Calu3 (cell line): ENCODE measurements at regions not wholly inside any gene's neighbourhood (a gene's known extent, or its start where the extent isn't known, plus 50 kb on each side); places are given as distances from the start of the nearest gene placed in this dataset.

Experiments
- BruUV-seq: library from RNA; stranded (reverse); fragments of 400-500 nt; replicated peaks from 2 replicates; lab custom pipeline; 2021; lab: Mats Ljungman, UMichigan
- CTCF ChIA-PET: fragments of 300-600 bp; sonication (Branson Sonifier 250); formaldehyde crosslinking; loops from one replicate; lab custom pipeline; 2022; ENCODE audit warnings: antibody characterized with exemption; lab: Charles Lee
- DNase-seq: peaks from one replicate; pipeline ENCODE4 v3.0.0; 2022
- H3K27ac Mint-ChIP-seq: one replicate; pipeline ENCODE4 v1.8.0; 2022; ENCODE audit warnings: mixed read lengths; ENCODE audit not compliant: unreplicated experiment
- H3K27me3 Mint-ChIP-seq: one replicate; pipeline ENCODE4 v1.8.0; 2022; ENCODE audit warnings: mixed read lengths; ENCODE audit not compliant: unreplicated experiment
- H3K36me3 Mint-ChIP-seq: one replicate; pipeline ENCODE4 v1.8.0; 2022; ENCODE audit warnings: mild to moderate bottlenecking, moderate library complexity, mixed read lengths; ENCODE audit not compliant: insufficient read depth, unreplicated experiment
- H3K4me1 Mint-ChIP-seq: one replicate; pipeline ENCODE4 v1.8.0; 2022; ENCODE audit warnings: mild to moderate bottlenecking, low read depth, mixed read lengths; ENCODE audit not compliant: unreplicated experiment
- H3K4me3 Mint-ChIP-seq: one replicate; pipeline ENCODE4 v1.8.0; 2022; ENCODE audit warnings: mild to moderate bottlenecking, low read depth, moderate library complexity, mixed read lengths; ENCODE audit not compliant: unreplicated experiment
- H3K9me3 Mint-ChIP-seq: one replicate; pipeline ENCODE4 v1.8.0; 2022; ENCODE audit warnings: low read depth, mixed read lengths; ENCODE audit not compliant: unreplicated experiment
- CTCF ChIP-seq: fragments of 200-600 bp; IDR thresholded peaks from one replicate; pipeline ENCODE4 v1.8.0; 2022; ENCODE audit warnings: antibody characterized with exemption; ENCODE audit not compliant: unreplicated experiment
- intact Hi-C: fragments of 100-400 bp; cut with micrococcal nuclease; formaldehyde crosslinking; loops from one replicate; pipeline ENCODE4 v1.10.0; 2022; ENCODE audit not compliant: unreplicated experiment

- TF ChIP-seq CTCF: no peak
- intact Hi-C loops: no loop called here
- Mint-ChIP-seq H3K27me3 (no peaks in the 10 kb centered on the region), H3K9me3 (peaks cover 8% of the 10 kb centered on the region), H3K36me3 (no peaks in the 10 kb centered on the region), H3K4me3 (no peak overlapping the region), H3K4me1 (peaks cover 22% of the 10 kb centered on the region), H3K27ac (no peak overlapping the region)
- DNase-seq: no peak
- CTCF ChIA-PET: no interaction called here
- no TSS peak for BruUV-seq
Measured at GRCh38 chr7:142372727-142373126, 114.9 kb upstream of the PRSS58 start.

GRCh38 chr7:142371586-142372377 is 113.9 kb upstream of the PRSS58 start:
- no TSS peak for BruUV-seq
- no peak overlapping the region for H3K4me3 Mint-ChIP-seq
- H3K9me3 Mint-ChIP-seq: peaks cover 9% of the 10 kb centered on the region
- DNase-seq: no peak
- no peak for TF ChIP-seq CTCF
- H3K27ac Mint-ChIP-seq: no peak overlapping the region
- intact Hi-C loops: no loop called here
- peaks cover 22% of the 10 kb centered on the region for H3K4me1 Mint-ChIP-seq
- H3K36me3 Mint-ChIP-seq: no peaks in the 10 kb centered on the region
- CTCF ChIA-PET: interaction anchor here (1.0 kb wide), 2 partner anchors 9 to 18 kb away, joined by 3 read pairs; no protein-coding TSS in a partner anchor
- H3K27me3 Mint-ChIP-seq: no peaks in the 10 kb centered on the region

GRCh38 chr7:142365410-142365842 is 107.6 kb upstream of the PRSS58 start:
- Mint-ChIP-seq H3K27me3 (peaks cover 9% of the 10 kb centered on the region), H3K9me3 (peaks cover 10% of the 10 kb centered on the region), H3K4me1 (no peaks in the 10 kb centered on the region), H3K4me3 (no peak overlapping the region), H3K27ac (no peak overlapping the region), H3K36me3 (no peaks in the 10 kb centered on the region)
- no peak for DNase-seq
- TF ChIP-seq CTCF: no peak
- CTCF ChIA-PET: no interaction called here
- BruUV-seq: no TSS peak
- intact Hi-C loops: no loop called here

- TF ChIP-seq CTCF: no peak
- H3K4me1 Mint-ChIP-seq: no peaks in the 10 kb centered on the region
- intact Hi-C loops: no loop called here
- CTCF ChIA-PET: interaction anchor here (0.7 kb wide), 1 partner anchor 231 kb away, joined by 3 read pairs; no protein-coding TSS in a partner anchor
- H3K4me3 Mint-ChIP-seq: no peak overlapping the region
- no peak for DNase-seq
- H3K9me3 Mint-ChIP-seq: peaks cover 10% of the 10 kb centered on the region
- H3K27ac Mint-ChIP-seq: no peak overlapping the region
- no peaks in the 10 kb centered on the region for H3K36me3 Mint-ChIP-seq
- H3K27me3 Mint-ChIP-seq: peaks cover 9% of the 10 kb centered on the region
- no TSS peak for BruUV-seq
Measured at GRCh38 chr7:142364551-142364950, 106.7 kb upstream of the PRSS58 start.
